Kidney tubule cell (primary cell): ENCODE measurements at regions not wholly inside any gene's neighbourhood (a gene's known extent, or its start where the extent isn't known, plus 50 kb on each side); places are given as distances from the start of the nearest gene placed in this dataset.

Experiments
- DNase-seq: peaks from one replicate; pipeline ENCODE4 v3.0.0-alpha.2; 2018; ENCODE audit warnings: low spot score

GRCh38 chr1:163807331-163808049 is 485.7 kb downstream of the NUF2 start:
- DNase-seq: no peak

- DNase-seq: no peak
Observed at GRCh38 chr1:163813251-163813650, 491.5 kb downstream of the NUF2 start.

- no peak for DNase-seq
Observed at GRCh38 chr1:163820226-163820625, 498.5 kb downstream of the NUF2 start.

GRCh38 chr1:163820766-163821165 is 499.0 kb downstream of the NUF2 start:
- no peak for DNase-seq

- no peak for DNase-seq
Observed at GRCh38 chr1:163821679-163822078, 499.9 kb downstream of the NUF2 start.

DNA sequence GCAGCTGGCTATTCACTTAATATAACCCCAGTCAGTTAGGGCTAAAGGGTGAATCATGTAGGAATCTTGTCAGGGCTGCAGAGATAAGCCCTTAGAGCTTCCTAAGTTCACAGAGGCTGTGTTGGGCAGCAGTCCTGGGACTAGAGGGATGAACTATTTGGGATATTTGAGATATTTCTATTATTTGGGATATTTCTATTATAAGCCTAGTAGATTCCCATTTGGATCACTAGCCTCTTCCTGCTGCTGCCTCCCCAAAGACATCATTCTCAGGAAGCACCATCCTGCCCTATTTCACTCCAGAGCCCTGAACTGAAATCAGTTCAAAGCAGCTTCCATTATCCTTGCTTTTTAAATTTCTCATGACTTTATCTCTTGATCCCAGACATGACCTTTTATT is 501.3 kb downstream of the NUF2 start:
- DNase-seq: no peak

DNA sequence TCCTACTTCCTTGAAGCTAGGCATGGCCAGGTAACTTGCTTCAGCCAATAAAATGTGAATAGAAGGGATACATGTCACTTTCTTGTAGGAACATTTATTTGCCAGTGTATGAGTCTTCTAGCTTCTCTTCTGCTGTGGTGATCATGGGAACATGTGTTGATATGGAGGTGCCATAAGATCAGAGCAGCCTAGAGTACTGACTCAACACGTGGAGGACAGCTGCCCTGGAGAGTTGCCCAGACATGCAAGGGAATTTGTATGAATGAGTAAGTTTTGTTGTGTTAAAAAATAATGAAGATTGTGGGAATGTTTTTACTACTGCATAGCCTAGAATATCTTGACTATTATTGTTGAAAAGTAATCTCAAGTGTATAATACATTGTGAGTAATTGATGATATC is 502.3 kb downstream of the NUF2 start:
- no peak for DNase-seq

GRCh38 chr1:163824490-163824889 is 502.7 kb downstream of the NUF2 start:
- DNase-seq: no peak

DNA sequence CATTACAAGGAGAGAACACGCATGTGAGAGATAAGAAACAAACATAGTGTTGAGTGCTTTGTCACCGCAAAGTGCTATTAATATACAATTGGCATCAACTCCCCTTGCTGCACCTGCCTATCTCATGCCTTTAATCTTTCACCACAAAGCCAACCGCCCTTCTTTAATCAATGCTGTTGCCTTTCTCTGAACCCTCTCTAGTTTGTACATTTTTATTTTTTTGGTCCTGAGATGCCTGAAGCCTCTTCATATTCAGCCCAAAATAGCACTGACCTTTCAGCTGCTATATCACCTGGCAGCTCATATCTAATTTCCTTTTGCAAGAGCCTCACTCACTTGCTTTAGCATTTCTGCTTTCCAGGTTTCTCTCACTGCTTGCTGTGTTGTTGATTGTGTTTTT is 504.7 kb downstream of the NUF2 start:
- no peak for DNase-seq

GRCh38 chr1:163834778-163835177 is 513.0 kb downstream of the NUF2 start:
- peak; percentile 52 for DNase-seq

DNA sequence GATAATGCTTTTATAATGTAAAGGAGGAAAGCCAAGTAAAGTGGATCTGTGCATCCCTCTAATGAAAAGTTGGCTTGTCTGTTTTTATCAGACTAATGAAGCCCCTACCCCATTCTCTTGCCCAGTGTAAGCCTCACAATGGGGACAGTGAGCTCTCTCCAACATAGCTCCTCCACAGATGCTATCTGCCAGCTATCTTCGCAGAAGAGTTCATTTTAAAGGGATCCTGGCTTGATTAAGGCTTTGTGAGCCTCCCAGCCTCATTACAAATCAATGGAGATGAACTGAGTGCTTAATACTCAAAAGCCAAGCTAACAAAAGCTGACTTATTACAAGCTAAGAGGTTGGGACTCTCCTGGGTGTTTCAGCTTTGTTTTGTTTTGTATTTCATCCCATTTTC is 514.7 kb downstream of the NUF2 start:
- DNase-seq: no peak

- no peak for DNase-seq
Observed at GRCh38 chr1:163837206-163837605, 515.5 kb downstream of the NUF2 start.

GRCh38 chr1:163842571-163842970 is 520.8 kb downstream of the NUF2 start:
- DNase-seq: no peak

GRCh38 chr1:163844459-163844858 is 522.7 kb downstream of the NUF2 start:
- no peak for DNase-seq

DNA sequence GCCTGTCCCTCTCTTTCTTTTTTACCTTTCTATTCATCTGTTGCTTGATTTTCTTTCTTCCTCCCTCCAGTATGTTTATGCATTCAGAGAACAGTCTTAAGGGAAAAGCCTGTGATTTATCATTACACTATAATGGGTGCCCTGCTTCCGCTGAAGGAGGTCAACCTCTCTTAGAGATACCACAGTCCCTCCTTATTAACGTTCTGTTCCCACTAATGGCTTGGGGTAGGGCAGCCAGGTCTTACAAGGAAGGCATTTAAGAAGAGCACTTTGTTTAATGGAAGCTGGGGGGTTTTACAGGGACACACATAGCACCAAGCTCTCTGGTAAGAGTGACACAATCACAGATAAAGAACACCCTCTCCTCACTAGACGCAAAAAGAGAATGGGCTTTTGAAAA is 523.5 kb downstream of the NUF2 start:
- no peak for DNase-seq

DNA sequence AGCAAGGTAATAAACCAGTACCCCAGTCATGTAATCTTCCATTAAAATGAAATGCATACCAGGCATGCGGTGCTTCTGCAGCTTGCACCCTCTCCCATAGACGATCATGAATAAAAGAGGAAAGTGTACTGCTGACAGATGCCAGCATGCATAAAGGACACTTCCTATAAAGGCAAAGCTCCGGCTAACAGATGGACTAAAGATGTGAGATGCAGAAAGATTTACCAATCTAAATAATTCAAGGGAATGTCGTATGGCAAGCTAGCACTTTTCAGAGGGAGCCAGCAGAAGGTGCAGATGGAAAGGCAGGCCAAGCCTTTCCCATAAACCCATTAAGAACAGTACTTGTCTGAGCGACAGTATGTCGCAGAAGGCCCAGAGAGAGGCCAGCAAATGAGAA is 542.0 kb downstream of the NUF2 start:
- DNase-seq: no peak

- DNase-seq: no peak
Observed at GRCh38 chr1:163864207-163864606, 542.5 kb downstream of the NUF2 start.

GRCh38 chr1:163866564-163866963 is 544.8 kb downstream of the NUF2 start:
- DNase-seq: no peak

DNA sequence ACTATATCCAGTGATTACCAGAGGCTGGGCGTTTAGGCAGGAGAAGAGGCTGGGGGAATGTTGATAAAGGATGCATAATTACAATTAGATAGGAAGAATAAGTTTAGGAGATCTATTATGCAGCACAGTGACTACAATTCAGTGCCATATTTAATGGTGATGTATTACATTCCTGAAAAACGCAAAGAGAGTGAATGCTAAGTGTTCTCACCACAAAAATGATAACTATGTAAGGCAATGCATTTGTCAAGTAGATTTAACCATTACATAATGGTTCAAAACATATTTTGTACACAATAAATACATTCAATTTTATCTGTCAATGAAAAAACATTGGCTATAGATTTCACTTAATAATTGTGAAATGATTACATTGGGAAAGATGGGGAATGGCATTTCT is 548.9 kb downstream of the NUF2 start:
- no peak for DNase-seq

DNA sequence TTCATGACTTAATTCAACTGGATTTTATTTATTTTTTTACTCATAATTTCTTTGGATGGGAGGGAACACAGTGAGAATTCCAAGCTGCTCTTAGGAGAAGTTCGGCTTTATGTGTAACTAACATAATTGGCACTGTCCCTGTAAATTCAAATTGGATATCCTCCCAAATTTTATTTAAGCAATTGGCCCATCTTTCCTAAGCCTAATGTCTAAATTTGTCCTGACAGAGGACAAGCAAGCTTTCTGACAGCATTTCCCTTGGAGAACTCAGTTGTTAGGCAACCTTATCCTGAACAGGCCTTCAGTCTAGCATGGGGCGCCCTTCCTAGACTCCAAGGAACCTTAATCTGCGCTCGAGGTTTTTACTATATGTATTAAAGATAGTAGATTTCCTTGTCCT is 550.3 kb downstream of the NUF2 start:
- no peak for DNase-seq

- DNase-seq: no peak
Observed at GRCh38 chr1:163874070-163874469, 552.3 kb downstream of the NUF2 start.

GRCh38 chr1:163875200-163875926 is 553.6 kb downstream of the NUF2 start:
- no peak for DNase-seq

GRCh38 chr1:163875927-163876320 is 554.2 kb downstream of the NUF2 start:
- no peak for DNase-seq

DNA sequence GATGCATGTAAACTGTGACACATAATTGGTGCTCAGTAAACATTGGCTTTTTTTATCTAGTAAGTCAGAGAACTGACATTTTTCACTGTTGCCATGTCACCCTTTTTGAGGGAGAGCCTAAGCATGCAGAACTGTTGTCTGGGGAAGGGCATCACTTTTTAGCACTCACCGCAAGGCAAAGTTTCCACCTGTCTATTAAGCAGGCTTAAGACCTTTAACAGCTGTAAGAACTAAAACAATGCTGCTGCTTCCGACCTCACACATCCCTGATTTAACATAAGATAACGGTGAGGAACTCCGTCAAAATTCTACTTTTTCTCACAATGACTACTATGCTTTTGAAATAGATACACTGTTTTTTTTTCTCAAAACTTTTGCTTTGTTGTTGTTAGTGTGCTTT is 554.8 kb downstream of the NUF2 start:
- no peak for DNase-seq
